Central memory CD4-positive, alpha-beta T cell (primary cell): ENCODE measurements at regions not wholly inside any gene's neighbourhood (a gene's known extent, or its start where the extent isn't known, plus 50 kb on each side); places are given as distances from the start of the nearest gene placed in this dataset.

Experiments
- DNase-seq: peaks from one replicate; pipeline ENCODE4 v3.0.0; 2022

DNA sequence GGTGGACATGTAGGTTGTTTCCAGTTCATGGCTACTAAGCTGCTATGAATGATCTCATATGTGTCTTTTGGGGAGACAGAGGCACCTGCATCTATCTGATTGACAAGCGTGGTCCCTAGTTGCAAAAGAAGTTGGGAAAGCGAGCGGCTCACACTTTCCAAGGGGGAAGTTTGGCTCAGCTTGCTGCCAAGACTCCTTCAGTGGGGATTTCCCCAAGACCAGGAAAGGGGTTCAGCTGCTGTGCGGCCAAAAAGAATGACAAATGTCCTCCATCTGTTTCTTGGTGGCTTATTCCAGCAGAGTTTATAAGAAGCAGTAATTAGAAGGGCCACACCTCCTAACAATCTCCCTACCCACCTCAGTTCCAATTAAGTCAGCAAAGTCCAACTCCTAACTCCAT, 128.5 kb upstream of the GALNT2 start:
- no peak for DNase-seq

DNA sequence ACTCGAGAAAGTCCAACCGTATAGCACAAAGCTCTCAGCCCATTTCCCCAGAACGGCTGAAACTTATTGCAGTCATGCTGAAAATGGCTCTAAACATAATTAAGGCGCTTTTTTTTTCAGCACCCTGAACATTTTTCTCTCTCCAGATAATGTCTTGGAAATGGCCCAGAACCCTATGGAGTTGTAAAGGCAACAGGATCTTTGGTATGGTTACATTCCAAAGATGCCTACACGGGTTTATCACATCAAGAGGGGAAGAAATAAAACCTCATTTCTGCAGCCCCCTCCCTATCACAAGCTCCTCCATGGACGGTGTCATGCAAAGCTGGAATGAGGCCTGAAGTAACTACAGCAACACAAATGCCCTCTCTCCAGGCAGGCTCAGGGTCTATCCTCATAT, 126.4 kb upstream of the GALNT2 start:
- no peak for DNase-seq

DNA sequence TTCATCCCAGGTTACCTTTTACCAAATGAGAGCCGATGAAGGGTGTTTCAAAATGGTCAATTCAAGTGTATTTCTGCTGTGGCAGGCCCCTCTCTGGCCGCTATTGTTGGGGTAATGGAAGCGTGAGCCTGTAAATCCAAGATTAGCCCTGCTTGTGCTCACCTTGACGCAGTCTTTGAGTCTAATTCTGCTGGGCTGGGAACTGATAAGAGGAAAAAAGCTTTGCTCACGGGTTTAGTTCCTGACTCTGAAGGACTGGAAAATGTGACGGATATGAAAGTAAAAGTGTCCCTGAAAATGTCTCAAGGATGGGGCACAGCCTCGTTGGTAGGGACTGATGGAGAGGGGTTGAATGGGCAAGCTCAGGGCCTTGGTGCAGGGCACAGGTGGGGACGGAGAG, 125.9 kb upstream of the GALNT2 start:
- DNase-seq, result no peak

DNA sequence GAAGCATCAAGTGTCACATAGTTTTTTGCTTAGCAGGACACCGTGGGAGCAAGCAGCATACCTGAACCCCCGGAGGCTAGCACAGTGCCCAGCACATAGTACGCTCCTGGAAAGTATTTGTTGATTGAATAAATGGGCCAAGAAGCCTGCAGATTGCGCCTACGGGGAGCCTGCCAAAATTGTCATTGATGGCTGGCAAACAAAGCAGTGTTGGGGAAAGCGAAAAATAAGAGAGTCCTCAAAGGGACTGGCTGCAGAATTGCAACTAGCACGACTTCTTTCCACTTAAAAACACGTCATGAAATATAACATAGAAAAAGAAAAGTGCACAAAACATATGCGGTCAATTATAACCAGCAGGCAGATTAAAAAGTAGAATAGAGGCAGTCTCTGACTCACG, 125.2 kb upstream of the GALNT2 start:
- no peak for DNase-seq

DNA sequence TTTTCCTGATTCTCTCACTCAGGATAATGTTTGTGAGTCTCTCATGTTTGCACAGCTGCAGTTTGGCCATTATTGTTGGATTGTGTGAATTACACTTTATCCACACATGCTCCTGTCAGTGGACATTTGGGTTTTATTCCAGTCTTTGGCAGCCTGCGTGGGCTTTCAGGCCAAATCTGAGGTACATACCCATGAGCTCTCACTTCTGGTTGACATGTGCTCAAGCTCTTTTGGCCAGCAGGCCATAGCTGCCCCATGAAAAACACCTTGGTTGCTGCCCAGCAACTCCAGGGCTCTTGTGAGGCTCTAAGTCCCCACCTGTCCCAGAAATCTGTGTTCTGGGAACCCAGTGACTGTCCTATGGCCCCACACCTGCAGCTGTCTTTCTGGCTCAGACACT, 124.5 kb upstream of the GALNT2 start:
- DNase-seq, result no peak

DNA sequence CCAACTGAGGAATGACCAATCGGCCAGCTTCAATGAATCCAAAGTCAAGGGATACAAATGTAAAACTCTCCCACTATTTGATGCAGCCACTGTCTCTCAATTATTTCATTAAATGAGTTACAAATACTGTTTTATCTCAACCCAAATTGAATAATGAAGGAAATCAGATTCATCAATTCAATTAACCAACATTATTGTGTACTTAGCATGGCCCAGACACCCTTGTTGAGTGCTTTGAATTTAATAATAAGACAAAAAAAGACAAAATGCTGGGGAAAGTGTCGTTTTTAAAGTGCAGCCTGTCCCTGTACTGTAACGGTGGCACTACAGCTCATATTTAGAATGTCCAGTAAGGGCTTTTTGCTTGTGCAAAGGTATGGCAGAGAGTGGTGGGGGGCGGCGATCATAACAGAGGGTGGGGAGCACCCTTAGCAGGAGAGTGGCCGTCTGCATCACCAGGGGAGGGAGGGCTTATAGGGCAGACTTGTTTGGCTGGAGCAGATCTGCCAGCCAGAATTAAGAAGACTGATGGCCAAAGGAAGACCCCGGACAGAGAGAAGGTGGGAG, 123.8 kb upstream of the GALNT2 start:
- no peak for DNase-seq

DNA sequence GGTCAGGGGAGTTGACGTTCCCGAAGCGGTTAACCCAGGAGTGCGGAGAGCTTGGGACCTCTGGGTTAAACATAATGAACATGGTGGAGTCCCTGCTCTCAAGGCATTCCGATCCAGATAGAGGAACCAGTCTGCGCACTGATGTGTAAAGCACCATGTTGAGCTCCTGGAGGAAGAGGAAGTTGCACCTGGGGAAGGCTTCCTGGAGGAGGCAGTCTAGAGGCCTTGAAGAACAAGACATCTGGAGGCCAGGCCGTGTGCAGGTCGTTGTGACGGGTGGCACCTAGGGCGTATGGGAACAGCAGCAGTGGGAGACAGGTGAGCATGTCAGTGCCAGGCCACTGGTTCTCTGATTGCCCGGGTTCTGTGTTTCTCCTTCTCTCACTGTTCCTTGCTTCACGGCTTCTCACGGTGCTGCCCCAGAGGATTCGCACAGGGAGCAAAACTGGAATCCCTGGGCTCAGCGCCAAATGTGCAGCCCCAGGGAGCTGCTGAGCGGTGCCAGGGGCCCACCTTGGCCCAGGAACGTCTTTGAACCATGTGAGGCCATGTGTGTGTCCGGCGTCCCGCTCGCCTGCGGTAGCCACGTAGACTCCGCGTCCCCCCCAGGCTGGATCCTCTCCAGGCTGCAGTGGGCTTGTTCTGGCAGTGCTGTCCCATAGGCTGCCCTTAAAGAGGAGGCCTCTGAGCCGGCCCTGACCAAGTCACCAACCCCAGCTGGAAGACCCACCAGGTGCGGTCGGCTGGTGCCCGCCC, 122.9 kb upstream of the GALNT2 start:
- no peak for DNase-seq

DNA sequence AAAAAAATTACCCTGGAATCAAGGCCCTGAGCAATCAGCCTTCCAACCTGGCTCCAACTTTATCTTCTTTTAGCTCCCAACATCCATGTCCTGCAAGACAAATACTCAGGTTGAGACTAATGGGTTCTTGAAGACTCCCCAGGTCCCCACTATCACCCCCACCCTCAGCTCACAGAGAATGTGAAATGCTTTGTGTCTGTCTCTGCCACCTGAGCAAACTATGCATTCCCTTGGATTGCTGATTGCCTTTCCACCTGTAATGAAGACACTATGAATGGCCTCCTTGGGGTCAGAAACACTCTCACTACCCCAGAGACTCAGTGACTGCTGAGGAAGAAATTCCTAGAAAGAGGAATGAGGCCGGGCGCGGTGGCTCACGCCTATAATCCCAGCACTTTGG, 121.2 kb upstream of the GALNT2 start:
- no peak for DNase-seq

DNA sequence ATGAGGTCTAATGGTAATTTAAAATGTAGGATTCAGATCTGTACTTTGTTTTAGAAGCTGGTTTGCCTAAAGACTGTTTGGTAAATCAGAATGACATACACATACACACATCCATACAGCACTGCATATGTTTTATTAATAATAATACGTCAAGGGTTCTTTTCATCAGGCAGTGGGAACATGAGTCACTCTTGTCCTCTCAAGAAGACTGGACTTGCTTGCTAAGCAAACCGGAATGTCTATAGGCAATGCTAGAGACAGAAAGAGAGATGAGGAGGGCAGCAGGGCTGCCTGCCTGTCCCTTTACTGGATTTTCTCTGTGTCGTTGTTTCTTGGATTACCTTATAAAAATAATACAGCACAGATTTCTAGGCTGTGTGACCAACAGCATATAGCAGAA, 119.1 kb upstream of the GALNT2 start:
- no peak for DNase-seq

DNA sequence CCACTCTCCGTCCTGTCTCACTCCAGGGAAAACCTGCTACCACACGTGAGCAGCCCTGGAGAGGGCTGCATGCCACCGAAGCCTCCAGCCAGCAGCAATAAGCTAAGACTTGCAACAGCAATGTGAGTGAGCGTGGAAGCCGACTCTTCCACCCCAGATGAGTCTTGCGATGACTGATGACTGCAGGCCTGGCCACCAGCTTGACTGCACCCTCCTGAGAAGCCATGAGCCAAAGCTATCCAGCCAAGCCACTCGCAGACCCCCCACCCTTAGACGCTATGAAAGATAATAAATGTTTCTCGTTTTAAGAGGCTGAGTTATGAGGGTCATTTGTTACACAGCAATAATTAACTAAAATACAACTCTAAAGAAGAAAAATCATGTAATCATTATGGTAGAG, 118.6 kb upstream of the GALNT2 start:
- no peak for DNase-seq

DNA sequence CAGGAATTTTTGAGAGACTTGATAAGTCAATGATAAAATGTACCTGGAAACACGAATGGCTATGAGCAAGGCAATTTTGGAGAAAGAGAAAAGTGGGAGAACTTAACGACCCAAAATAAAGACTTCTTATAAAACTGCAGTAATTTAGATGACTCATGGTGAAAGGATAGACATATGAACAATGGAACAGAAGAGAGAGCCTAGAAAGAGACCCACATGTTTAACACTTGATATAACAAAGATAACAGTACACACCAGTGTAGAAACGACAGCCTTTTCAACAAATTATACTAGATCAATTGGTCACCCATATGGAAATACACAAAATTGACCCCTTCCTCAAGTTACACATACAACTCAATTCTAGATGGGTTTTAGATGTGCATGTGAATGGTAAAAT, 117.5 kb upstream of the GALNT2 start:
- no peak for DNase-seq

DNA sequence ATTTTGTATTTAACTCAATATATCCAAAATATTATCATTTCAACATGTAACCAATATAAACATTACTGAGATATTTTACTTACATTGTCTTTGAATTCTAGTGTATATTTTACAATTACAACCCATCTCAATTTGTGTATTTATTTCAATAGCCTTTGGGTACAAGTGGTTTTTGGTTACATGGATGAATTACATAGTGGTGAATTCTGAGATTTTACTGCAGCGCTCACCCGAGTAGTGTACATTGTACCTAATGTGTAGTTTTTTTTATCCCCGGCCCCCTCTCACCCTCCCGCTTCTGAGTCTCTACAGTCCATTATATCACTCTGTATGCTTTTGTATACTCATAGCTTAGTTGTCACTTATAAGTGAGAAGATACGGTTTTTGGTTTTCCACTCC, 117.0 kb upstream of the GALNT2 start:
- DNase-seq, result no peak

DNA sequence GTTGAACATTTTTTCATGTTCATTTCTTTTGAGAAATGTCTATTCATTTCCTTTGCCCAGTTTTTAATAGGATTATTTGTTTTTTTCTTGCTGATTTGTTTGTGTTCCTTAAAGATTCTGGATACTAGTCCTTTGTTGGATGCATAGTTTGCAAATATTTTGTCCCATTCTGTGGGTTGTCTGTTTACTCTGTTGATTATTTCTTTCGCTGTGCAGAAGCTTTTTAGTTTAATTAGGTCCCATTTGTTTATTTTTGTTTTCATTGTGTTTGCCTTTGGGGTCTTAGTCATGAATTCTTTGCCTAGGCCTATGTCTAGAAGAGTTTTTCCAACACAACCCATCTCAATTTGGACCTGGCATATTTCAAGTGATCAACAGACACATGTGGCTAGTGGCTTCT, 116.1 kb upstream of the GALNT2 start:
- no peak for DNase-seq

DNA sequence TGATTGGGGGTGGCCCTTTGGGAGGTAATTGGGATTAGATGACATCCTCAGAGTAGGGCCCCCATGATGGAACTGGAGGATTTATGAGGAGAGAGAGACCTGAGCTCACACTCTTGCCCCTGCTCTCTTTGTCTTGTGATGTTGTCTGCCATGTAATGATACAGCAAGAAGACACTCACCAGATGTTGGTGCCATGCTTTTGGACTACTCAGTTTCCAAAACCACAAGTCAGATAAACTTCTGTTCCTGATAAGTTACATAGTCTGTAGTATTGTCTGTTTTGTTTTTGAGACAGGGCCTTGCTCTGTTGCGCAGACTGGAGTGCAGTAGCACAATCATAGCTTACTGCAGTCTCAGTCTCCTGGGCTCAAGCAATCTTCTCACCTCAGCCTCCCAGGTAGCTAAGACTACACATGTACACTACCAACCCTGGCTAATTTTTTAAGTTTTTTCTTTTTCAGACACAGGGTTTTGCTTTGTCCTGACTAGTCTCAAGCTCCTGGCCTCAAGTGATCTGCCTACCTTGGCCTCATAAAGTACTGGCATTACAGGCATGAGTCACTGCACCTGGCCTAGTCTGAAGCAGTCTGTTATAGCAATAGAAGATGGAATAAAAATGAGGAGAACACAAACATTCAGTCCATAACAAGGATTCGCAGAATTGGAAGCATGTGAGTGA, 115.0 kb upstream of the GALNT2 start:
- no peak for DNase-seq

DNA sequence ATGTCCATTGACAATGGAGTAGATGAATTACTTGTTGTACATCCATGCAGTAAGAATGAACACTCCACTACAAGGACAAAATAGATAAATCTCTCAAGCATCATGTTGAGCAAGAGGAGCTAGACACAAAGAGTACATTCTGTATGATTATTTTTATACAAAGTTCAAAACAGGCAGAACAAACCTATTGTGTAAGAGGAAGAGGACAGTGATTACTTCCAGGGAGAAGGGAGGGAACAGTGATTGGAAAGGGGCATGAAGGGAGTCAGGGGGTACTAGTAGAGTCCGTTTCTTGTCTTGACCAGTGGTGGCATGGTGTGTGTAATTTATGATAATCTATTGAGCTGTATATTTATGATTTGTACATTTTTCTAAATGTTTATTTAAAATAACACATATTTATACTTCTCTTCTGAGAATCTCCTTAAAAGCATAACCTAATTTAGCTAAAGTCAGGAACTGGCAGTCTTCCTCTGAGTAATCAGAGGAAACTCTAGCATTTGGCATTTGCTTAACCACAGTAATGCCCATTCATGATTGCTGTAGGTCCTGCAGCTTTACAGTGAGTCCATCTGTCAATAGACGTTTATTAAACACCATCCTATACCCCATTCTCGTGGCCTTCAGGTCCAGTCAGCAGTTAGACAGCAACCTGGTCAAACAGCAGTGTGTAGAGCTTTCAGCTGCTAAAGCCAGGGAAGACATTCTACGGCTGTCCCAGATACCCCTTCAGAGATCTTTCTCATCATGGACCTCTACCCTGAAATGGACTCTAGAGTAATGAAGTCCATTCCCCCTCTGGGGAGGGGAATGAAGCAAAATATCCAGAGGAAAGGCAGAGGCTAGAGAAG, 114.1 kb upstream of the GALNT2 start:
- no peak for DNase-seq

DNA sequence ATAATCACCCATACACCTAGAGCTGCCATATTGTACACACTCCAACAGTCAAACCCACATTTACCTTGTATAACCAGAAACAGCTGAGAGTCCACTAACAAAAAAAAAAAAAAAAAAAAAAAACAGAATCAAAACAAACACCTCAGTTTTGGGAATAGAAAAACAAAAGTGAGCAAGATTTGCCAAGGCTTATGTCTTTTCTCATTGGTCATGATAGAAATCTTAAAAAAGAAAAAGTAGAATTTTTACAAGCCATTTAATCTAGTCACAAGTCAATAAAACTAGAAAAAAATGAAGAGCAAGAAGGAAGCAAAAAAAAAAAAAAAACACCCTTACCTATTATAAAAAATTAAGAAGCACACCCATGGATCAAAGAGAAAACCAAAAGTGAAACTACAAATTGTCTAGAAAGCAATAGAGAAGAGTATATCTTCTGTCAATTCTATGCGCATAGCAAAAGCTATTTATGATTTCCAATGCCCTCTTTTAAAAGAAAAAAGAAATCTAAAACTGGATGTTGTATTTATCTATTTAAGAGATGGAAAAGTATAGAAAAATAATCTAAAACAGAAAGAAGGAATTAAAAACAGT, 113.2 kb upstream of the GALNT2 start:
- peak; percentile 6 for DNase-seq

DNA sequence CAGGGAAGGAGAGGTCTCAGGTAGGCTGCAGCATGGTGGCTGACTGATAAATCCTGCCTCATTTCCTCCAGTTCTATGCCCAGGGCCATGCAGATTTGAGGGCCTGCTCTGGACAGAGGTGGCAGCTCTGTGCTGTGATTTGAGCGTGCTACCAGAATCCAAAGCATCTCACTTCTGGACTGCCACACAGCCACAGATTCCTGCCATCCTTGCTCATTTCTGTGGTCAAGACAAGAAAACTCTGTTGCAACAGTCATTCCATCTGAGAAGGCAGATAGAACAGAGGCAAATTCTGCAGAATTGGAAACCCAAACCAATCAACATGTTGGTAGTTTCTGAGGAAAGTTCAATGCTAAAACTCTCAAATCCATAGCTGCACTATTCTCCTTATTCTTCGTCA, 102.8 kb upstream of the GALNT2 start:
- no peak for DNase-seq

DNA sequence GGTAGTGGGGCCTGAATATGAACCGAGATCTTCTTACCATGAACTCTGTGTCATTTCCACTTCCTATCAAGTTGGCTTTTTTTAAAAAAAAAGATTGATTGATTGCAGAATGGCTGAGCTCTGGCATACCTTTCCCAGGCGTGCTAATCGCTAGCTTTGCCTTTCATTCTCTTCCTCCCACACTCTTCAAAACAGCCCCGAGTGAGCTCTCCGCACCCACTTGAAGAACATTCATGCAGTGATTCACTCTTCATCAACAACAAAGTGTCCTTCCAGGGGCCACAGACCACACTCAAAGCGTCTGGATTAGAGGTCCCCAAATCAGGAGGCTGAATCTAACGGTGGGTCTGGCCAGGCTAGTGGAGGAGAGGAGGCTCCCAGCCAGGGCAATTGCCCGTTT, 96.3 kb upstream of the GALNT2 start:
- no peak for DNase-seq

DNA sequence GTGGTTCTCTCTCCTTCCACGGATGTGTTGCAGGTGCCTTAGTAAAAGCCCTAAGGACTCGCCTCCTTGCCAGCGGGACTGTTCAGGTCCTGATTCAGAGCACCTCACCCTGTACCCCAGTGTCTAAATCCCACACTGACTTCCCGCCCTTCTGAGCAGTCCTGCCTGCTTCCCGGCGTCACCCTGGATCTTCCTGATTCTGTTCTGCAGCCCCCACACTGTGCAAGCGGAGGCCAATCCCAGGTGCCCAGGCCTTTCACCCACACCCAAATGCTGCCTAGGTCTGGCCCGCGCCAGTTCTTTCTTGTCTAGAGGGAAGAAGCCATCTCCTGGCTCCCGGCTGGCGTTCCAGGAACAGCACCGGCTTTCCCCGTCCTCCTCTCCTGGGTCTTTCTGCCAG, 95.9 kb upstream of the GALNT2 start:
- no peak for DNase-seq

DNA sequence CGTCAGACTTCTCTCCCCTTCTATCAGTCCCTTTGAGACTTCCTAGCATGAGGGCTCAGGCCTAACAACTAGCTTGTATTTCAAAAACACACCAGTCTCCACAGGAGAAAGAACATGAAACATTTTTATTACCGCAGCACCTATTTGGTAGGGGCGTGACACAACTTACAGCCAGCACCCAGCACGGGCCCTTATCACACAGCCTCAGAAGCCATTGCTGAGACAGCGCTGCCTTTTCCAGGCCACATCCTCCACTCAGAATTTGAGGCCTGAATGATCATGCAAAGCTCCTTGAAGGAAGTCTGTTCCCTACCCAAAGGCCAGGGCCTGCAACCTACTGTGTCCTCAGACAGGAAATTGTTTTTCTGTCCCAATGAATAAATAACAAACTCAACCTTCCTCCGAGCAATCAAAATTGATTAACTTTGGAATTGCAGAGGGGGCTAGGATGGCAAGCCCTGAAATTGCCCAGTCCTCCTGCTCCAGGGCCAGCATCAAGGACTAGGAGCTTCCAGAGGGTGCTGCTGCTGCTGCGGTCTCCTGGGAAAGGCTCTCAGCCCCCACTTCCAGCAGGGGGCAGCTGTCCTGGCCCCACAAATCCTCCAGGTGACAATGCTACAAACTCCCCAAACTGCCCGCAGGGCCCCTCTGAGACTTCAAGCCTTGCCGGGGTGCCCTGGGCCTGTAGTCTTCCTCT, 94.3 kb upstream of the GALNT2 start:
- no peak for DNase-seq

DNA sequence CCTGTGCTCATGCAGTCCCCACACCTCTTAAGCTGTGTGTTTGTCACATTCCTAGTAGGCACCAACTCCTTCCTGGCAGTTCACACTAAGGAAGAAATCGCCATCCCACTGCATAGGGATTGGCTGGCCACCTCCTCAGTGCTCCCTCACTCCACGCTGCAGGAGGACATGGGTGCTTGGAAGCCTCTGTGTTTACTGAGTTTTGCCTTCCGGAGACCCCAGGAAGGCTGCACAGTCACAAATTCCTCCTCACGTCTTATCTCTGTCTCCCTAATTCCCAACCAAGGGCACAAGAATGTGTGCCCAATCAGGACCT, 93.8 kb upstream of the GALNT2 start:
- DNase-seq, result no peak

DNA sequence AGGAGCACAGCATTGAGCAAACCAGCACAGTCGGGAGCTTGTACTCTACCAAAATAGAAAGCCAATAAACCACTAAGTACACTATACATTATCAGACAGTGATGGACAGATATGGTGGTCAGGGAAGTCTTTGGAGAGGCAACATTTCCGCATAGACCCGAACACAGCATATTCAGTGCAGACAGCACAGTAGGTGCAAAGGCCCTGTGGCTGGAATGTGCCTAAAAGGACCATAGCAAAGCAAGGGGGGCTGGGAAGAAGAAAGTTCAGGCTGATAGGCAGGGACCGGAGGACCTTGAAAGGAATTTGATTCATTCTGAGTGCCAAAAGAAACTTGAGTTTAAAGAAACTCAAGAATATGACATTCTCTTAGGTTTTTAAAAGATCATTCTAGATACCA, 92.0 kb upstream of the GALNT2 start:
- DNase-seq, result no peak

DNA sequence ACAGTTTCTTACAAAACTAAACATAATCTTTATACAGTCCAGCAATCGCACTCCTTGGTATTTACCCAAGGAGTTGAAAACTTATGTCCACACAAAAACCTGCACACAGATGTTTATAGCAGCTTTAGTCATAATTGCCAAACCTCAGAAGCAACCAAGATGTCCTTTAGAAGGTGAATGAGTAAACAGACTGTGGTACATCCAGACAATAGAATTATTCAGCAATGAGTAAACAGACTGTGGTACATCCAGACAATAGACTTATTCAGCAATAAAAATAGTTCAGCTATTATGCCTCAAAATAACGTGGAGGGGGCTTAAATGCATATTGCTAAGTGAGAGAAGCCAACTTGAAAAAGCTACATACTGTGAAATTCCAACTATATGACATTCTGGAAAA, 87.0 kb upstream of the GALNT2 start:
- DNase-seq, result no peak
